Esophagus muscularis mucosa (tissue), 4 donors: ENCODE measurements at regions not wholly inside any gene's neighbourhood (a gene's known extent, or its start where the extent isn't known, plus 50 kb on each side); places are given as distances from the start of the nearest gene placed in this dataset.

ENCODE experiments used
- DNase-seq: peaks from one replicate; pipeline ENCODE4 v3.0.0-alpha.2; 2017; ENCODE audit errors: extremely low spot score
- H3K27ac ChIP-seq, 4 donors: fragments of 200-600 bp; sonication (generic); replicated peaks in 1 of 4; 1 replicate in 3 of 4; 2 replicates in 1 of 4; pipeline ENCODE4 v1.5.1; 2016 to 2019; ENCODE audit warnings: mild to moderate bottlenecking in 1 of 4
- H3K27me3 ChIP-seq, 4 donors: fragments of 200-600 bp; sonication (generic); one replicate each; pipeline versions ENCODE4 v1.5.1 to v1.6.0; 2016 to 2019
- H3K36me3 ChIP-seq, 4 donors: fragments of 200-600 bp; sonication (generic); one replicate each; pipeline ENCODE4 v1.5.1; 2016 to 2019
- H3K4me1 ChIP-seq, 4 donors: fragments of 200-600 bp; sonication (generic); one replicate each; pipeline ENCODE4 v1.5.1; 2016 to 2019
- H3K4me3 ChIP-seq, 4 donors: fragments of 200-600 bp; sonication (generic); 1 replicate in 2 of 4; 2 replicates in 2 of 4; pipeline ENCODE4 v1.5.1; 2016 to 2019; ENCODE audit warnings: mild to moderate bottlenecking in 4 of 4, moderate library complexity in 1 of 4
- H3K9me3 ChIP-seq, 4 donors: fragments of 200-600 bp; sonication (generic); 1 replicate in 3 of 4; 2 replicates in 1 of 4; pipeline ENCODE4 v1.5.1; 2016 to 2019
- EP300 ChIP-seq: sonication (generic); formaldehyde crosslinking; IDR thresholded peaks from one replicate; pipeline ENCODE4 v1.6.1; 2017; ENCODE audit warnings: antibody characterized with exemption
- POLR2A ChIP-seq: fragments of 450-650 bp; IDR thresholded peaks from one replicate; pipeline ENCODE4 v1.6.1; 2017; ENCODE audit warnings: antibody characterized with exemption, moderate library complexity, mild to moderate bottlenecking, low read depth
- POLR2AphosphoS5 ChIP-seq, 2 donors: sonication (generic); formaldehyde crosslinking; IDR thresholded peaks; one replicate each; pipeline ENCODE4 v1.6.1; 2017; ENCODE audit warnings: antibody characterized with exemption in 2 of 2
- WGBS: methylation state at CpG from one replicate; pipeline ENCODE4 v1.1.5; 2018; 5-methylcytosine and 5-hydroxymethylcytosine counted together
- intact Hi-C: fragments of 100-400 bp; cut with DNase I; formaldehyde crosslinking; loops from one replicate; pipeline ENCODE4 v1.15.1; 2023
- TF ChIP-seq, protein P1 (sequence below), 3 experiments: fragments of 200-600 bp in 2 of 3; fragments of 450-650 bp in 1 of 3; sonication (generic) in 2 of 3; IDR thresholded peaks; one replicate each; pipeline ENCODE4 v1.5.1; 2017 to 2019; ENCODE audit warnings: antibody characterized with exemption in 3 of 3, mild to moderate bottlenecking in 2 of 3, moderate library complexity in 1 of 3

DNA sequence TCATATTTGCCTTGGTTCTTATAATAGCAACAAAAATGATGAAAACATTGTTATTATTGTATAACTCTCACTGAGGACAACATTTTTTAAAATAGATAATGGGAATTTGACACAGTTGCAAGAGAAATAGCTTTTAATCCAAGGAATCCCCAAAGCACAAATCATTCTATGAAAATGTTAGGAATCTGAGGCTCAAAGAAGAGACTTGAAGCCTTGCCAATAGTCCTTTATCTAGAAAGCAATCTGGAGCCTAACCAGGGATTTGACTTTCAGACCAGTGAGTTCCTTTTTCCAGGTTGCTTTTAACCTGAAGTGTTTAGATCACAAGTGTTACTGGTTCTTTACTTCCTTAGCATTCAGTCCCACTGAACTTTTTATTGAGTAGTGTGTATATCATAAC, 574.5 kb upstream of the ZEB2 start:
- Histone ChIP-seq H3K36me3 (no peaks in the 10 kb centered on the region), H3K4me1 (no peaks in the 10 kb centered on the region), H3K9me3 (peaks cover 0 to 6% (median 1%) of the 10 kb centered on the region in 4 donors), H3K27ac (no peak overlapping the region), H3K4me3 (no peak overlapping the region), H3K27me3 (no peaks in the 10 kb centered on the region)
- TF ChIP-seq, protein P1, sequence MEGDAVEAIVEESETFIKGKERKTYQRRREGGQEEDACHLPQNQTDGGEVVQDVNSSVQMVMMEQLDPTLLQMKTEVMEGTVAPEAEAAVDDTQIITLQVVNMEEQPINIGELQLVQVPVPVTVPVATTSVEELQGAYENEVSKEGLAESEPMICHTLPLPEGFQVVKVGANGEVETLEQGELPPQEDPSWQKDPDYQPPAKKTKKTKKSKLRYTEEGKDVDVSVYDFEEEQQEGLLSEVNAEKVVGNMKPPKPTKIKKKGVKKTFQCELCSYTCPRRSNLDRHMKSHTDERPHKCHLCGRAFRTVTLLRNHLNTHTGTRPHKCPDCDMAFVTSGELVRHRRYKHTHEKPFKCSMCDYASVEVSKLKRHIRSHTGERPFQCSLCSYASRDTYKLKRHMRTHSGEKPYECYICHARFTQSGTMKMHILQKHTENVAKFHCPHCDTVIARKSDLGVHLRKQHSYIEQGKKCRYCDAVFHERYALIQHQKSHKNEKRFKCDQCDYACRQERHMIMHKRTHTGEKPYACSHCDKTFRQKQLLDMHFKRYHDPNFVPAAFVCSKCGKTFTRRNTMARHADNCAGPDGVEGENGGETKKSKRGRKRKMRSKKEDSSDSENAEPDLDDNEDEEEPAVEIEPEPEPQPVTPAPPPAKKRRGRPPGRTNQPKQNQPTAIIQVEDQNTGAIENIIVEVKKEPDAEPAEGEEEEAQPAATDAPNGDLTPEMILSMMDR (IDR thresholded peaks at IDR 0.05) = no peak
- TF ChIP-seq POLR2AphosphoS5 (IDR thresholded peaks at IDR 0.05) = no peak
- no peak for TF ChIP-seq POLR2A
- no peak for DNase-seq
- intact Hi-C loops = no loop called here

DNA sequence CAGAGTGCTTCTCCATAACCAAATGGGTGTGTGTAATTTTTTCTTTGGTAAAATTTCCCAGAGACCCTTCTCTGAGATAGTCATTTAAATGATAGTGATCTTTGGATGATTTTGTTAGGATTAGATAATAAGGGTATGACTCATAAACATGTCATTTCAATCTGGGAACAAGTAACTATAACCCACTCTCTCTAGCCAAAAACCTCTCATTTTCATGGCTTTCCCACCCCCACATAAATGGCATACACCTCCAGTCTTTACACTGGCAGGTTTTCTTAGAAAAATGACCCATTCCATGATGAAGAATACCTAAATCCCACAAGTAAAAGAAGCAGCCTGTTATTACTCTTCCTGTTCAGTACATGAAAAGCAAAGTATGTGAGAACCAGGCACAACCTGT, 572.0 kb upstream of the ZEB2 start:
- Histone ChIP-seq H3K27ac (peak overlapping the region in 1 of 4 donors; percentile 19), H3K4me3 (no peak overlapping the region), H3K27me3 (no peaks in the 10 kb centered on the region), H3K9me3 (peaks cover 0 to 6% (median 1%) of the 10 kb centered on the region in 4 donors), H3K36me3 (no peaks in the 10 kb centered on the region), H3K4me1 (no peaks in the 10 kb centered on the region)
- intact Hi-C loops = no loop called here
- TF ChIP-seq POLR2A (no peak), EP300 (no peak), POLR2AphosphoS5 (IDR thresholded peaks at IDR 0.05) (no peak)
- TF ChIP-seq, protein P1 (IDR thresholded peaks at IDR 0.05) = no peak
- no peak for DNase-seq

DNA sequence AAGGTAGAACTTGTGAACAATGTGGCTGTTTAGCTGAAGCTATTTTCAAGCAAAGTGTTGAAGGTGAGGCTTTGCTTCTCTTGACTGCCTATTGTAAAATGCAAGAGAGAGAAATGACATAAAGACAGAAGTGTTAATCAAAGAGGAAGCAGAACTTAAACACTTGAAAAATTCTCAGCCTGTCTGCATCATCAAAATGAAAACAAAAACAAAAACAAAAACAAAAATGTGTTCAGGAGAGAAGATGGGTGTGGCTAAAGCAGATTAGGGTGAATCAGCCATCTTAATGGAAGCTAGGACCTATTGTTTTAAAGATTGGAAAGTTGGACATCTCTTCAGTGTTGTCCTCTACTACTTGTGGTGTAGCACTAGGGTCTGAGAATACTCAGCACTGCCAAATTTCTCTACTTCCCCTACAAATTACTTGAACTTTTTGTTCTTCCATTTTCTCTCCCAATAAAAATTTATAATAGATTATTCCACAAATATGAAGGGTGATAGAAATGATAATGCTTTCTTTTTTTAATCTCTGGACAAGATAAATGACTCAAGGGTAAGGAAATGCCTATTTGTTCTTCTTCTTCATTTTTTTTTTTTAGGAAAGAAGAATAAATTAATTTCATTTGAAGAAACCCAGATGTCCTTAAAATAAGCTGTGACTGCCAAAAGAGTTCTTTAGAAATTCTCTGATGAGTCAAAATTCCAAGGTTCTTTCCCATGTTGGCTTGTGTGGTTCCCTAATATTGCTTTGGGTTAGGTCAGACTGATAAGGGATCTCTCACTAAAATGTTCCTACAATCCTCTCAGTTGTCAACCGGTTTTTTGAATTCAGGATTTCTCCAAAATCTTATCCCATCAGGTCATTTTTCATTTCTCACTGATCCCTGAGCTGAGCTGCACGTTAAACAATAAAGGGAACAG, 571.2 kb upstream of the ZEB2 start:
- intact Hi-C loops = no loop called here
- Histone ChIP-seq H3K4me1 (no peaks in the 10 kb centered on the region), H3K9me3 (peaks cover 0 to 6% (median 1%) of the 10 kb centered on the region in 4 donors), H3K27me3 (no peaks in the 10 kb centered on the region), H3K27ac (no peak overlapping the region), H3K36me3 (no peaks in the 10 kb centered on the region), H3K4me3 (no peak overlapping the region)
- WGBS = 46% methylated on average over 2 of the region's 2 CpGs
- TF ChIP-seq POLR2AphosphoS5 (IDR thresholded peaks at IDR 0.05) (no peak), POLR2A (no peak), EP300 (no peak)
- TF ChIP-seq, protein P1 (IDR thresholded peaks at IDR 0.05) = no peak
- no peak for DNase-seq

DNA sequence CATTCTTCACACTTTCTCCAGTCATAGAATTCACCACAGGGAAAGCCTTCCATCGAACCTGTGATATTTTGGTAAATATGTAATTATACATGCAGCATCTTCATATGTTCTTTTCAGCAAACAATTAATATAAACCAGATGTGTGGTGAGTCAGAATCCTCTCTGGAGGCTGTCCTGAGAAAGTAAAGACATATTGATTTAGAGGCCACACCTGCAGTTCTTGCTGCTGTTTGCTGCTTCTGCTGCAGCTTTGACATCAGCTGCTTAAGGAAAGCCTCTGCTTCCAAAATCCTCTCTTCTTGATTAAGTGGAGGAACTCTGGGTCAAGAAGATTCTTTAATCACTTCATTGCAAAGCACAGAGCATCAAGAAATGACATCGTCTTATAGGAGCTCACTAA, 568.8 kb upstream of the ZEB2 start:
- Histone ChIP-seq H3K4me3 (no peak overlapping the region), H3K36me3 (no peaks in the 10 kb centered on the region), H3K27ac (no peak overlapping the region), H3K27me3 (no peaks in the 10 kb centered on the region), H3K9me3 (peaks cover 0 to 6% (median 1%) of the 10 kb centered on the region in 4 donors), H3K4me1 (no peaks in the 10 kb centered on the region)
- intact Hi-C loops = no loop called here
- DNase-seq = no peak
- TF ChIP-seq EP300 (no peak), POLR2A (no peak), POLR2AphosphoS5 (IDR thresholded peaks at IDR 0.05) (no peak)
- TF ChIP-seq, protein P1 (IDR thresholded peaks at IDR 0.05) = no peak
- 90% methylated on average over 2 of the region's 2 CpGs for WGBS
